ENCODE measurements at regions not wholly inside any gene's neighbourhood (a gene's known extent, or its start where the extent isn't known, plus 50 kb on each side); places are given as distances from the start of the nearest gene placed in this dataset.
"Not testable (repeated sequence)": the region's sequence is repeated elsewhere in the genome, so short reads cannot be mapped to it uniquely, and the experiment has no call there.

GRCh38 chr6:28664870-28665396 lies 139.3 kb downstream of the GPX5 start:
- Mint-ChIP-seq H3K36me3 (ENCODE audit: insufficient read depth) (peaks cover 2% of the 10 kb centered on the region), H3K4me3 (ENCODE audit: low read depth) (no peak overlapping the region), H3K9me3 (ENCODE audit: low read depth) (peaks cover 3% of the 10 kb centered on the region), H3K4me1 (ENCODE audit: low read depth) (no peaks in the 10 kb centered on the region), H3K27ac (no peak overlapping the region), H3K27me3 (no peaks in the 10 kb centered on the region)
- TF ChIP-seq CTCF (IDR thresholded peaks at IDR 0.05; ENCODE audit: unreplicated experiment), result no peak
- DNase-seq (ENCODE audit: low spot score, unreplicated experiment), result no peak

GRCh38 chr6:28673417-28673786 lies 147.7 kb downstream of the GPX5 start:
- TF ChIP-seq CTCF (IDR thresholded peaks at IDR 0.05; ENCODE audit: unreplicated experiment), result no peak
- H3K9me3 Mint-ChIP-seq (ENCODE audit: low read depth), result no peaks in the 10 kb centered on the region
- H3K36me3 Mint-ChIP-seq (ENCODE audit: insufficient read depth), result no peaks in the 10 kb centered on the region
- no peak for DNase-seq (ENCODE audit: low spot score, unreplicated experiment)
- H3K27ac Mint-ChIP-seq, result peak overlapping the region; percentile 88
- H3K4me1 Mint-ChIP-seq (ENCODE audit: low read depth), result peaks cover 2% of the 10 kb centered on the region
- peaks cover 7% of the 10 kb centered on the region for H3K27me3 Mint-ChIP-seq
- peak overlapping the region; percentile 73 for H3K4me3 Mint-ChIP-seq (ENCODE audit: low read depth)

GRCh38 chr6:28673787-28674671 lies 148.3 kb downstream of the GPX5 start:
- Mint-ChIP-seq H3K4me1 (ENCODE audit: low read depth) (peaks cover 2% of the 10 kb centered on the region), H3K27me3 (peaks cover 7% of the 10 kb centered on the region), H3K27ac (peak overlapping the region; percentile 88), H3K4me3 (ENCODE audit: low read depth) (peak overlapping the region; percentile 73), H3K36me3 (ENCODE audit: insufficient read depth) (no peaks in the 10 kb centered on the region), H3K9me3 (ENCODE audit: low read depth) (no peaks in the 10 kb centered on the region)
- peak; percentile 25 for DNase-seq (ENCODE audit: low spot score, unreplicated experiment)
- TF ChIP-seq CTCF (IDR thresholded peaks at IDR 0.05; ENCODE audit: unreplicated experiment), result no peak

GRCh38 chr6:28675600-28675999 lies 149.9 kb downstream of the GPX5 start:
- Mint-ChIP-seq H3K9me3 (ENCODE audit: low read depth) (no peaks in the 10 kb centered on the region), H3K27ac (no peak overlapping the region), H3K27me3 (peaks cover 7% of the 10 kb centered on the region), H3K4me1 (ENCODE audit: low read depth) (peaks cover 2% of the 10 kb centered on the region), H3K36me3 (ENCODE audit: insufficient read depth) (no peaks in the 10 kb centered on the region), H3K4me3 (ENCODE audit: low read depth) (no peak overlapping the region)
- no peak for TF ChIP-seq CTCF (IDR thresholded peaks at IDR 0.05; ENCODE audit: unreplicated experiment)
- no peak for DNase-seq (ENCODE audit: low spot score, unreplicated experiment)

GRCh38 chr6:28682542-28682941 lies 156.9 kb downstream of the GPX5 start:
- H3K4me3 Mint-ChIP-seq (ENCODE audit: low read depth), result no peak overlapping the region
- H3K9me3 Mint-ChIP-seq (ENCODE audit: low read depth), result no peaks in the 10 kb centered on the region
- no peaks in the 10 kb centered on the region for H3K27me3 Mint-ChIP-seq
- no peak for DNase-seq (ENCODE audit: low spot score, unreplicated experiment)
- H3K4me1 Mint-ChIP-seq (ENCODE audit: low read depth), result peaks cover 21% of the 10 kb centered on the region
- no peak for TF ChIP-seq CTCF (IDR thresholded peaks at IDR 0.05; ENCODE audit: unreplicated experiment)
- H3K27ac Mint-ChIP-seq, result no peak overlapping the region
- H3K36me3 Mint-ChIP-seq (ENCODE audit: insufficient read depth), result no peaks in the 10 kb centered on the region

- H3K4me3 Mint-ChIP-seq (ENCODE audit: low read depth), result peak overlapping the region; percentile 55
- not testable (repeated sequence) for H3K27me3 Mint-ChIP-seq; DNase-seq (ENCODE audit: low spot score, unreplicated experiment); H3K9me3 Mint-ChIP-seq (ENCODE audit: low read depth); H3K36me3 Mint-ChIP-seq (ENCODE audit: insufficient read depth)
- H3K4me1 Mint-ChIP-seq (ENCODE audit: low read depth), result peaks cover 26% of the 10 kb centered on the region
- H3K27ac Mint-ChIP-seq, result peak overlapping the region; percentile 72
Observed at GRCh38 chr6:28682956-28683685, 157.4 kb downstream of the GPX5 start.
